ENCODE measurements at regions not wholly inside any gene's neighbourhood (a gene's known extent, or its start where the extent isn't known, plus 50 kb on each side); places are given as distances from the start of the nearest gene placed in this dataset.

DNA sequence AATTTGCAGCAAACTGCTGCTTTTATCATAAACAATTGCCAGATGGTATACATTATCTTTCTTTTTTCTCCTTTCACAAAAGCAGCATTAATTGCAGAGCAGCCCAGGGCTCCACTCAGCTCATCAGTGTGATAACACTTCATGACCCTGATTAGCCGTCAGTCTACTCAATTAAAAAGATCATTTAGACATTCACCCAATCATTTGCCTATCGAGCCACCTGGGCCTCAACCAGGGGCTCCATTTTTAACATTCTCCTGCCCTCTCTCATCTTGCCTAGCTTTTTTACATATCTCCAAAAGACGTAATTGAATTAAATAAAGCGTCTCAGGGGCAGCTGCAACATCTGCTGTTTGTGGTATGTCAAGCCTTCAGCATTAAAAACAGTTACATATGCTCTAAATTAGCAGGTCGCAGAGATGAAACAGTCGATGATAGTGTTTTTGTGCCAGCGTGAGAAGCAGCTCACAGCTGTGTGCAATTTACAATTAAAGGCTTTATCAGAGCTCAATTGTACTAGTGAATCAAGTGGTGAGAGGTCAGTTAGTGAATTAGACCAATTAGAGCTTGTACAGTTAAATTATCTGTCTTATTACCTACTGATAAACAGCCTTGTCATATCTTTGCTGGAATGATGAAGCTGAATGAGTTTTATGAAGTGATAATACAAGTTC, 522.5 kb downstream of the ETV1 start:
- DNase-seq (peak in 2 of 5 donors; percentile 13 to 29), FAIRE-seq (no peak)
- Histone ChIP-seq H3K4me3 (ENCODE audit: low read length in 3 of 3) (no peak overlapping the region), H3K9me3 (ENCODE audit: control insufficient read depth in 2 of 3, insufficient read depth in 1 of 3, low read length in 3 of 3) (no peaks in the 10 kb centered on the region), H3K9ac (ENCODE audit: low read length in 3 of 3) (no peak overlapping the region), H3K27me3 (ENCODE audit: control insufficient read depth, insufficient read depth, low read length) (no peaks in the 10 kb centered on the region), H3K36me3 (ENCODE audit: control insufficient read depth in 2 of 3, insufficient read depth in 3 of 3, low read length in 3 of 3) (no peaks in the 10 kb centered on the region), H3K4me1 (ENCODE audit: control insufficient read depth in 2 of 3, insufficient read depth in 2 of 3, low read depth in 1 of 3, low read length in 3 of 3) (no peaks in the 10 kb centered on the region), H3K27ac (ENCODE audit: low read depth in 2 of 2, low read length in 2 of 2) (no peak overlapping the region)
- TF ChIP-seq, protein P1, sequence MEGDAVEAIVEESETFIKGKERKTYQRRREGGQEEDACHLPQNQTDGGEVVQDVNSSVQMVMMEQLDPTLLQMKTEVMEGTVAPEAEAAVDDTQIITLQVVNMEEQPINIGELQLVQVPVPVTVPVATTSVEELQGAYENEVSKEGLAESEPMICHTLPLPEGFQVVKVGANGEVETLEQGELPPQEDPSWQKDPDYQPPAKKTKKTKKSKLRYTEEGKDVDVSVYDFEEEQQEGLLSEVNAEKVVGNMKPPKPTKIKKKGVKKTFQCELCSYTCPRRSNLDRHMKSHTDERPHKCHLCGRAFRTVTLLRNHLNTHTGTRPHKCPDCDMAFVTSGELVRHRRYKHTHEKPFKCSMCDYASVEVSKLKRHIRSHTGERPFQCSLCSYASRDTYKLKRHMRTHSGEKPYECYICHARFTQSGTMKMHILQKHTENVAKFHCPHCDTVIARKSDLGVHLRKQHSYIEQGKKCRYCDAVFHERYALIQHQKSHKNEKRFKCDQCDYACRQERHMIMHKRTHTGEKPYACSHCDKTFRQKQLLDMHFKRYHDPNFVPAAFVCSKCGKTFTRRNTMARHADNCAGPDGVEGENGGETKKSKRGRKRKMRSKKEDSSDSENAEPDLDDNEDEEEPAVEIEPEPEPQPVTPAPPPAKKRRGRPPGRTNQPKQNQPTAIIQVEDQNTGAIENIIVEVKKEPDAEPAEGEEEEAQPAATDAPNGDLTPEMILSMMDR (IDR thresholded peaks at IDR 0.05; ENCODE audit: borderline replicate concordance, extremely low read depth, insufficient read depth) = no peak
- intact Hi-C loops (cut with DNase I) = no loop called here

DNA sequence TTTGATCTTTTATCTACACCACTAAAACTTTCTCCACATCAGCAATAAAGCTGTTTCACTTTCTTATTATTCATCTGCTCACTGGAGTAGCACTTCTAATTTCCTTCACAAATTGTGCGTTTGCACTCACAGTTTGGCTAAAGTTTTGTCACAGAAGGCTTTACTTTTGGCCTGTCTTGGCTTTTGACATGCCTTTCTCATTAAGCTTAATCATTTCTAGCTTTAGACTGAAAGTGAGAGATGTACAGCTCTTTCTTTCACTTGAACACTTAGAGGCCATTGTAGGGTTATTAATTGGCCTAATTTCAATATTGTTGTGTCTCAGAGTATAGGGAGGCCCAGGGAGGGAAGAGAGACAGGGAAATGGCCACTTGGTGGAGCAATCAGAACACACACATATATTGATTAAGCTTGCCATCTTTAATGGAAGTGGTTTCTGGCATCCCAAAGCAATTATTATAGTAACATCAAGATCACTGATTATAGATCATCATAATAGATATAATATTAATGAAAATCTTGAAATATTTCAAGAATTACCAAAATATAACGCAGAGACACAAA, 512.5 kb downstream of the ETV1 start:
- Histone ChIP-seq H3K9ac (ENCODE audit: low read length in 3 of 3) (no peak overlapping the region), H3K4me1 (ENCODE audit: control insufficient read depth in 2 of 3, insufficient read depth in 2 of 3, low read depth in 1 of 3, low read length in 3 of 3) (no peaks in the 10 kb centered on the region), H3K36me3 (ENCODE audit: control insufficient read depth in 2 of 3, insufficient read depth in 3 of 3, low read length in 3 of 3) (no peaks in the 10 kb centered on the region), H3K4me3 (ENCODE audit: low read length in 3 of 3) (no peak overlapping the region), H3K27ac (ENCODE audit: low read depth in 2 of 2, low read length in 2 of 2) (no peak overlapping the region), H3K27me3 (ENCODE audit: control insufficient read depth, insufficient read depth, low read length) (no peaks in the 10 kb centered on the region), H3K9me3 (ENCODE audit: control insufficient read depth in 2 of 3, insufficient read depth in 1 of 3, low read length in 3 of 3) (no peaks in the 10 kb centered on the region)
- DNase-seq (peak in 2 of 5 donors; percentile 2 to 13), FAIRE-seq (no peak)
- intact Hi-C loops (cut with DNase I) = no loop called here
- TF ChIP-seq, protein P1 (IDR thresholded peaks at IDR 0.05; ENCODE audit: borderline replicate concordance, extremely low read depth, insufficient read depth) = no peak

DNA sequence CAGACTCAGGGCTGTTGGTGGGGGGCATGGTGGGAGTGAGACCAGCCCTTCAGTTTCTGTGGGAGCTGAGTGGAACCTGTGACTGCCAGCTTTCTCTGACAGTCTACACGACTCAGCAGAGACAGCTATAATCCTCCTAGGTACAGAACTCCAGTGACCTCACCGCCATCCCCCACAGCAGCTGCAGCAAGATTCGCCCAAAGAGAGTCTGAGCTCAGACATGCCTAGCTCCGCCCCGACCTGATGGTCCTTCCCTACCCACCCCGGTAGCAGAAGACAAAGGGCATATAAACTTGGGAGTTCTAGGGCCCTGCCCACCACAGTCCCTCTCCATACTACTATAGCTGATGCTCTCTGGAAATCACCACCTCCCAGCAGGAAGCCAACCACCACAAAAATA, 500.1 kb downstream of the ETV1 start:
- no peak overlapping the region for H3K4me3 ChIP-seq (ENCODE audit: low read length in 3 of 3)
- TF ChIP-seq, protein P1 (IDR thresholded peaks at IDR 0.05; ENCODE audit: borderline replicate concordance, extremely low read depth, insufficient read depth) = no peak
- no peak overlapping the region for H3K9ac ChIP-seq (ENCODE audit: low read length in 3 of 3)
- no peak for FAIRE-seq
- peak in 1 of 5 donors; percentile 29 for DNase-seq
- no peak overlapping the region for H3K27ac ChIP-seq (ENCODE audit: low read depth in 2 of 2, low read length in 2 of 2)
- H3K27me3 ChIP-seq (ENCODE audit: control insufficient read depth, insufficient read depth, low read length) = no peaks in the 10 kb centered on the region
- H3K9me3 ChIP-seq (ENCODE audit: control insufficient read depth in 2 of 3, insufficient read depth in 1 of 3, low read length in 3 of 3) = no peaks in the 10 kb centered on the region
- no peaks in the 10 kb centered on the region for H3K36me3 ChIP-seq (ENCODE audit: control insufficient read depth in 2 of 3, insufficient read depth in 3 of 3, low read length in 3 of 3)
- no peaks in the 10 kb centered on the region for H3K4me1 ChIP-seq (ENCODE audit: control insufficient read depth in 2 of 3, insufficient read depth in 2 of 3, low read depth in 1 of 3, low read length in 3 of 3)
- intact Hi-C loops (cut with DNase I) = no loop called here
